H1 (cell line): ENCODE measurements at regions not wholly inside any gene's neighbourhood (a gene's known extent, or its start where the extent isn't known, plus 50 kb on each side); places are given as distances from the start of the nearest gene placed in this dataset.

ENCODE experiments used
- ATF3 ChIP-seq: IDR thresholded peaks from 2 replicates; pipeline ENCODE4 v1.6.1; 2011; ENCODE audit warnings: low read depth, mild to moderate bottlenecking, low read length; ENCODE audit not compliant: insufficient read depth
- CBX8 ChIP-seq: fragments of 300-800, 300-1000 bp; sonication (generic); IDR thresholded peaks from 2 replicates; pipeline ENCODE4 v1.7.1; 2016; ENCODE audit warnings: low read depth, low read length, borderline replicate concordance
- CHD7 ChIP-seq: fragments of 300-600 bp; sonication (generic); IDR thresholded peaks from 2 replicates; pipeline ENCODE4 v1.7.1; 2012; ENCODE audit warnings: low read length, moderate library complexity, mild to moderate bottlenecking, inconsistent platforms; ENCODE audit not compliant: insufficient replicate concordance
- SP1 ChIP-seq: IDR thresholded peaks from 2 replicates; pipeline ENCODE4 v1.6.1; 2011; ENCODE audit warnings: low read depth, low read length
- TF ChIP-seq, protein P1 (sequence below), 3 experiments: IDR thresholded peaks; 1 replicate in 2 of 3; 2 replicates in 1 of 3; pipeline versions ENCODE4 v1.5.1 to v1.6.1; 2011; ENCODE audit warnings: low read length in 3 of 3, mild to moderate bottlenecking in 3 of 3, inconsistent platforms in 2 of 3, low read depth in 1 of 3, moderate library complexity in 1 of 3; ENCODE audit not compliant: insufficient read depth in 1 of 3; ENCODE audit errors: control extremely low read depth in 1 of 3
- TF ChIP-seq, protein P2 (sequence below): IDR thresholded peaks from 2 replicates; pipeline ENCODE4 v1.6.1; 2011; ENCODE audit warnings: low read length, improper control_type of control experiment

DNA sequence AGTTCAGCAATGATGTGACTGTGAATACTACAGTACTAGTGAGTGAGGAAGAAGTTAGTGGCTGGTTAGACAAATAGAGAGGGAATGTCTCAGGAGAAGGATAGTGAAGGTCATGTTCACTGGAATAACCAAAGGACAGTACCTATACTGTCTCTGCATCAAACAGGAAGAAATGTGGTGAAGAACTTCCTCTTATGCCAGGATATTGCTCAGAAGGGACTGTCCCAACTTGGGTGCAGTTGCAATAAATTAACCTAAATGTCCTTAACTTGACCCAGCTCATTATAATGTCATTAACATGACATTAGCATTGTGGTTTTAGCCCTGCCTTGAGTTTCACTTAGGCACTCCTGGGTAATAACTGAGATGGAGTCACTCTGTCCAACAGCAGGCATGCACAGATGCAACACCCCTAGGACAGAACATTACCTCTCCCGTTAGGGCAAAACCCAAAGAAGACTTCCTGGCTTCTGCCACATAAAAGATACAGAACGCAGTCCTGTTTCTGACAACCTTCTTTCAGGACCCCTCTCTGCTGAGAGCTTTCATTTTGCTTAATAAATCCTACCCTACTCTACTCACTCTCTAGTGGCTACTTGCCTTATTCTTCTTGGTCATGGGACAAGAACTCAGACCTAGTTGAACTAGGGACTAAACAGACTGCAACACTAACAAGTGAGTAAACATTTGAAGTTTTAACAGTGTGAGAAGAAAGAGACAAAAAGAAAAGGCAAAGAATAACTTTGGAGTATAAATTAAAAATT is 1591.6 kb upstream of the MIR17HG start (continued):
- TF ChIP-seq CHD7 (no peak), SP1 (no peak), ATF3 (no peak), CBX8 (no peak)
- TF ChIP-seq, protein P1, sequence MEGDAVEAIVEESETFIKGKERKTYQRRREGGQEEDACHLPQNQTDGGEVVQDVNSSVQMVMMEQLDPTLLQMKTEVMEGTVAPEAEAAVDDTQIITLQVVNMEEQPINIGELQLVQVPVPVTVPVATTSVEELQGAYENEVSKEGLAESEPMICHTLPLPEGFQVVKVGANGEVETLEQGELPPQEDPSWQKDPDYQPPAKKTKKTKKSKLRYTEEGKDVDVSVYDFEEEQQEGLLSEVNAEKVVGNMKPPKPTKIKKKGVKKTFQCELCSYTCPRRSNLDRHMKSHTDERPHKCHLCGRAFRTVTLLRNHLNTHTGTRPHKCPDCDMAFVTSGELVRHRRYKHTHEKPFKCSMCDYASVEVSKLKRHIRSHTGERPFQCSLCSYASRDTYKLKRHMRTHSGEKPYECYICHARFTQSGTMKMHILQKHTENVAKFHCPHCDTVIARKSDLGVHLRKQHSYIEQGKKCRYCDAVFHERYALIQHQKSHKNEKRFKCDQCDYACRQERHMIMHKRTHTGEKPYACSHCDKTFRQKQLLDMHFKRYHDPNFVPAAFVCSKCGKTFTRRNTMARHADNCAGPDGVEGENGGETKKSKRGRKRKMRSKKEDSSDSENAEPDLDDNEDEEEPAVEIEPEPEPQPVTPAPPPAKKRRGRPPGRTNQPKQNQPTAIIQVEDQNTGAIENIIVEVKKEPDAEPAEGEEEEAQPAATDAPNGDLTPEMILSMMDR (IDR thresholded peaks at IDR 0.05; ENCODE audit: control extremely low read depth in 1 of 3, insufficient read depth in 1 of 3, low read depth in 1 of 3, low read length in 3 of 3) = no peak
- TF ChIP-seq, protein P2, sequence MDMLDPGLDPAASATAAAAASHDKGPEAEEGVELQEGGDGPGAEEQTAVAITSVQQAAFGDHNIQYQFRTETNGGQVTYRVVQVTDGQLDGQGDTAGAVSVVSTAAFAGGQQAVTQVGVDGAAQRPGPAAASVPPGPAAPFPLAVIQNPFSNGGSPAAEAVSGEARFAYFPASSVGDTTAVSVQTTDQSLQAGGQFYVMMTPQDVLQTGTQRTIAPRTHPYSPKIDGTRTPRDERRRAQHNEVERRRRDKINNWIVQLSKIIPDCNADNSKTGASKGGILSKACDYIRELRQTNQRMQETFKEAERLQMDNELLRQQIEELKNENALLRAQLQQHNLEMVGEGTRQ = no peak
